HL-60 (cell line): ENCODE measurements at regions not wholly inside any gene's neighbourhood (a gene's known extent, or its start where the extent isn't known, plus 50 kb on each side); places are given as distances from the start of the nearest gene placed in this dataset.
A peak's percentile ranks its signal among the peaks of the same experiment; 100 is the strongest.

ENCODE experiments used
- DNase-seq, 2 experiments: peaks; one replicate each; pipeline ENCODE4 v3.0.0-alpha.2; 2010 to 2020; ENCODE audit warnings: low read depth in 1 of 2, low spot score in 1 of 2
- H3K27ac ChIP-seq: fragments of 250-450 bp; sonication (Bioruptor Pico); replicated peaks from 2 replicates; pipeline ENCODE4 v1.5.1; 2020; ENCODE audit warnings: mild to moderate bottlenecking, moderate library complexity
- H3K27me3 ChIP-seq: fragments of 250-450 bp; sonication (Bioruptor Pico); 2 replicates; pipeline ENCODE4 v1.5.1; 2021; ENCODE audit warnings: mild to moderate bottlenecking, moderate library complexity; ENCODE audit not compliant: insufficient read depth, poor library complexity, severe bottlenecking
- H3K4me3 ChIP-seq: replicated peaks from 2 replicates; pipeline ENCODE4 v1.5.1; 2011; ENCODE audit warnings: mild to moderate bottlenecking, control low read depth, low read length; ENCODE audit not compliant: insufficient read depth
- GABPA ChIP-seq: IDR thresholded peaks from 2 replicates; pipeline ENCODE4 v1.6.1; 2012; ENCODE audit warnings: low read depth
- POLR2AphosphoS5 ChIP-seq: IDR thresholded peaks from 2 replicates; pipeline ENCODE4 v1.6.1; 2012; ENCODE audit warnings: low read depth
- SPI1 ChIP-seq: IDR thresholded peaks from 2 replicates; pipeline ENCODE4 v1.6.1; 2012; ENCODE audit warnings: low read depth, mild to moderate bottlenecking, borderline replicate concordance
- TF ChIP-seq, protein P1 (sequence below): IDR thresholded peaks from 2 replicates; pipeline ENCODE4 v1.6.1; 2012; ENCODE audit warnings: low read depth; ENCODE audit not compliant: insufficient replicate concordance
- TF ChIP-seq, protein P2 (sequence below): IDR thresholded peaks from one replicate; pipeline ENCODE4 v1.5.1; 2011; ENCODE audit warnings: low read length, control low read depth, inconsistent platforms; ENCODE audit not compliant: insufficient read depth

DNA sequence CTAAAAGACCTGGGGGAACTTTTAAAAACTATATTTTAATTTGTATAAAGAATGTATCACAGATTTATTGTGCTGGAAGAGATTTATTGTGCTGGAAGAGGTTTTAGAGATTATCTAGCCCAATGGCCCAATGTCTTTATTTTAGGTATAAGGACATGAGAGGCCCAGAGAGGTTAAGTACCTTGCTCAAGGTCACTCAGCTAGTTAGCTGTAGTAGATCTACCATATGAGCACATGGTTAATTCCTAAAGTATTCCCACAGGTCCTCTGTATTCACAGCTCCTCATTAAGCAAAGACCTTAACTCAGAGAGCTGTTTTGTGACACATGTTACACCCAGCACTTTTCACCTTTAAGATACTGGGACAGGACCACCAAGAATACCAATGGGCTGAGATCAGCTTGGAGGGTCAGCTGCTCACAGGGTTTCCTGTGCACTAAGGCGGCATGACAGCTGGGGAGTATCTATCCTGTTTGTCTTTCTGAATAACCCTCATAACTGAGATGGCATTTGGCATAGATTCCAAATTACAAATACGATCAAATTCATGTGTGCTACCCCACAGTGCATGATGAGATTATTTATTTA is 143.1 kb upstream of the TBL1XR1 start:
- Histone ChIP-seq H3K4me3 (no peak overlapping the region), H3K27ac (peak overlapping the region; percentile 74), H3K27me3 (no peaks in the 10 kb centered on the region)
- TF ChIP-seq POLR2AphosphoS5 (no peak), SPI1 (no peak), GABPA (no peak)
- TF ChIP-seq, protein P1, sequence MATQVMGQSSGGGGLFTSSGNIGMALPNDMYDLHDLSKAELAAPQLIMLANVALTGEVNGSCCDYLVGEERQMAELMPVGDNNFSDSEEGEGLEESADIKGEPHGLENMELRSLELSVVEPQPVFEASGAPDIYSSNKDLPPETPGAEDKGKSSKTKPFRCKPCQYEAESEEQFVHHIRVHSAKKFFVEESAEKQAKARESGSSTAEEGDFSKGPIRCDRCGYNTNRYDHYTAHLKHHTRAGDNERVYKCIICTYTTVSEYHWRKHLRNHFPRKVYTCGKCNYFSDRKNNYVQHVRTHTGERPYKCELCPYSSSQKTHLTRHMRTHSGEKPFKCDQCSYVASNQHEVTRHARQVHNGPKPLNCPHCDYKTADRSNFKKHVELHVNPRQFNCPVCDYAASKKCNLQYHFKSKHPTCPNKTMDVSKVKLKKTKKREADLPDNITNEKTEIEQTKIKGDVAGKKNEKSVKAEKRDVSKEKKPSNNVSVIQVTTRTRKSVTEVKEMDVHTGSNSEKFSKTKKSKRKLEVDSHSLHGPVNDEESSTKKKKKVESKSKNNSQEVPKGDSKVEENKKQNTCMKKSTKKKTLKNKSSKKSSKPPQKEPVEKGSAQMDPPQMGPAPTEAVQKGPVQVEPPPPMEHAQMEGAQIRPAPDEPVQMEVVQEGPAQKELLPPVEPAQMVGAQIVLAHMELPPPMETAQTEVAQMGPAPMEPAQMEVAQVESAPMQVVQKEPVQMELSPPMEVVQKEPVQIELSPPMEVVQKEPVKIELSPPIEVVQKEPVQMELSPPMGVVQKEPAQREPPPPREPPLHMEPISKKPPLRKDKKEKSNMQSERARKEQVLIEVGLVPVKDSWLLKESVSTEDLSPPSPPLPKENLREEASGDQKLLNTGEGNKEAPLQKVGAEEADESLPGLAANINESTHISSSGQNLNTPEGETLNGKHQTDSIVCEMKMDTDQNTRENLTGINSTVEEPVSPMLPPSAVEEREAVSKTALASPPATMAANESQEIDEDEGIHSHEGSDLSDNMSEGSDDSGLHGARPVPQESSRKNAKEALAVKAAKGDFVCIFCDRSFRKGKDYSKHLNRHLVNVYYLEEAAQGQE = no peak
- TF ChIP-seq, protein P2, sequence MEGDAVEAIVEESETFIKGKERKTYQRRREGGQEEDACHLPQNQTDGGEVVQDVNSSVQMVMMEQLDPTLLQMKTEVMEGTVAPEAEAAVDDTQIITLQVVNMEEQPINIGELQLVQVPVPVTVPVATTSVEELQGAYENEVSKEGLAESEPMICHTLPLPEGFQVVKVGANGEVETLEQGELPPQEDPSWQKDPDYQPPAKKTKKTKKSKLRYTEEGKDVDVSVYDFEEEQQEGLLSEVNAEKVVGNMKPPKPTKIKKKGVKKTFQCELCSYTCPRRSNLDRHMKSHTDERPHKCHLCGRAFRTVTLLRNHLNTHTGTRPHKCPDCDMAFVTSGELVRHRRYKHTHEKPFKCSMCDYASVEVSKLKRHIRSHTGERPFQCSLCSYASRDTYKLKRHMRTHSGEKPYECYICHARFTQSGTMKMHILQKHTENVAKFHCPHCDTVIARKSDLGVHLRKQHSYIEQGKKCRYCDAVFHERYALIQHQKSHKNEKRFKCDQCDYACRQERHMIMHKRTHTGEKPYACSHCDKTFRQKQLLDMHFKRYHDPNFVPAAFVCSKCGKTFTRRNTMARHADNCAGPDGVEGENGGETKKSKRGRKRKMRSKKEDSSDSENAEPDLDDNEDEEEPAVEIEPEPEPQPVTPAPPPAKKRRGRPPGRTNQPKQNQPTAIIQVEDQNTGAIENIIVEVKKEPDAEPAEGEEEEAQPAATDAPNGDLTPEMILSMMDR = no peak
- no peak for DNase-seq

DNA sequence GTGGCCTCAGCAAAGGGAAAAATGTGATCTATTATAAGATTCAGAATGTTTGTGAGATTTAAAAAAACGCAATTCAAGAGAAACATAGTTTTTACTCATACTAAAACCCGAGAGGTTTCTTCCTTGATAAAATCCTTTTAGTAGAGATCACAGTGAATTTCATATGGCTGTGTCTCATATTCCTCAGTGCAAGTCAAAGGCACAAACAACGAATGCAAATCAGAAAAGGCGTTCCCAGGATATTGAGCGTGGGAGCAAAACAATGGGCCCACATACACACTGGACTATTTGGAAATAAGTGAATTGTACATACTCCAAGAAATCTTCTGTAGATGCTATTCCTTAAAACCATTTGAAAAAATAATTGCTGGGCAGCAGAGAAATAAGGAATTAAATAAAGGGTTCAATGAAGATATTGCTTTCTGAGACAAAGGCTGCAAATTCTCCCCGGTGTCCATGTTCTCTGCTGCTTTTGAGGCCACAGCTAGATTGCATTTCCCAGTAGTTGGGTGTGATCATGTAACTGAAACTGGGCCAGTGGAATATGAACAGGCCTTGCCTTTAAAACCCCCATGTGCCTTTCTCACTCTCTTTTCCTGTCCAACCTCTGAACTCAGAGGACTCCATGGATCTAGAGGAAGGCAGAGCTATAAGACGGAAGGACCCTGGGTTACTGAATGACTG is 144.6 kb upstream of the TBL1XR1 start:
- TF ChIP-seq POLR2AphosphoS5 = no peak
- TF ChIP-seq, protein P1 = no peak
- no peak for TF ChIP-seq GABPA
- TF ChIP-seq SPI1 = no peak
- TF ChIP-seq, protein P2 = no peak
- Histone ChIP-seq H3K27ac (no peak overlapping the region), H3K4me3 (no peak overlapping the region), H3K27me3 (no peaks in the 10 kb centered on the region)
- no peak for DNase-seq

DNA sequence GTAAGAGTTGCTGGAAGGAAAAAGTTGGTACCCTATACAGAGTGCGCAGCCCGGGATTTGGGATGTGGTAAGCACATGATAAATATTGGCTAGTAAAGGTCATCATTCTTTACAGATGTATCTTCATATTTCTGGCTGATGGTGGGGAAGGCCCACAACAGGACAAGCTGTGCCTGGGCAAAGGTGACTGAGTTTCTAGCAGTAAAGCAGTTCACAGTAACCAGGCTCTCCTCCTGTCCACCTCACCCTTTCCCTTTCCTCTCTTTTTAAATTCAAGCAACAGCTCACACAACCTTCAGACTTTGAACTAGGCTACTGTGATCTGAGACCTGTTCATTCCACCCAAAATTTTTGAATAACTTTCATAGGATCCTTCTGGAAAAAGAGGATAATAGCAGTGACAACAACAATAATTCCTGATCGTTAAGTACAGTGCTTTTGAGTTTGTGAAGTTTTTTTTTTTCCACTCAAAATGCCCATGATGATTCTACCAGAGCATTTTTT is 145.9 kb upstream of the TBL1XR1 start:
- TF ChIP-seq, protein P1 = no peak
- no peak for TF ChIP-seq SPI1
- TF ChIP-seq GABPA = no peak
- TF ChIP-seq POLR2AphosphoS5 = no peak
- TF ChIP-seq, protein P2 = no peak
- no peak overlapping the region for H3K4me3 ChIP-seq
- H3K27me3 ChIP-seq = no peaks in the 10 kb centered on the region
- H3K27ac ChIP-seq = no peak overlapping the region
- no peak for DNase-seq
